ENCODE measurements at regions not wholly inside any gene's neighbourhood (a gene's known extent, or its start where the extent isn't known, plus 50 kb on each side); places are given as distances from the start of the nearest gene placed in this dataset.
A peak's percentile ranks its signal among the peaks of the same experiment; 100 is the strongest.
"Not testable (repeated sequence)": the region's sequence is repeated elsewhere in the genome, so short reads cannot be mapped to it uniquely, and the experiment has no call there.

DNA sequence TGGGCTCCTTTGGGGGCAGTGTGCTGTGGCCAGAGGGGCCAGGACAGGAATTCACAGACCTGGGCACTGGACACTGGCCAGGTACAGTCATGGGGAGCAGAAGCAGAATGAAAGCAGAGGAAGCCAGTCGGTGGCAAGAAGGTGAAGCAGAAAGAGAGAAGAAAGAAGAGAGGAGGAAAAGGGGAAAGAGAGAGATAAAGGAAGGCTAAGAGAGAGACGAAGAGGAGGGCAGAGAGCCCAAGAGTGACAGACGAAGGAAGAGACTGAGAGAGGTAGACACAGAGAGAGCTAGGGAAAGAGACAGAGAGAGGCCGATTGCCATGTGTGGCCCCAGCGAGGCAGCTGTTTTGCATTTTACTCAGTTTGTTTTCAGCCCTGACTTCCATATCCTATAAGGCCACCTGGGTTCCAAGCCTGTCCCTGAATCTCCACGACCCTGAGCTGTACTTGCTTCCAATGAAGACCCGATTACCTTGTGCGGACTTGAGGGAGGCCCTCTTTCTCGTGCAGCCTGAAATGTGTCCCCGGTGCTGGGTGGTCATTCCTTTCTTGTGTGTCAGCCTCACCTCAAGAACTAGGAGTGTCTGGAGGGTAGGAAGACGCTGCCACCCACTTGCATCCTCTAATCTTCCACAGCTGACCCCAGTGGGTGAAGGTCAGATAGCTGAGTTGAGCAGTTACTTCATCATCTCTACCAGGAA lies 73.9 kb downstream of the LSM3 start:
- no peak for DNase-seq

DNA sequence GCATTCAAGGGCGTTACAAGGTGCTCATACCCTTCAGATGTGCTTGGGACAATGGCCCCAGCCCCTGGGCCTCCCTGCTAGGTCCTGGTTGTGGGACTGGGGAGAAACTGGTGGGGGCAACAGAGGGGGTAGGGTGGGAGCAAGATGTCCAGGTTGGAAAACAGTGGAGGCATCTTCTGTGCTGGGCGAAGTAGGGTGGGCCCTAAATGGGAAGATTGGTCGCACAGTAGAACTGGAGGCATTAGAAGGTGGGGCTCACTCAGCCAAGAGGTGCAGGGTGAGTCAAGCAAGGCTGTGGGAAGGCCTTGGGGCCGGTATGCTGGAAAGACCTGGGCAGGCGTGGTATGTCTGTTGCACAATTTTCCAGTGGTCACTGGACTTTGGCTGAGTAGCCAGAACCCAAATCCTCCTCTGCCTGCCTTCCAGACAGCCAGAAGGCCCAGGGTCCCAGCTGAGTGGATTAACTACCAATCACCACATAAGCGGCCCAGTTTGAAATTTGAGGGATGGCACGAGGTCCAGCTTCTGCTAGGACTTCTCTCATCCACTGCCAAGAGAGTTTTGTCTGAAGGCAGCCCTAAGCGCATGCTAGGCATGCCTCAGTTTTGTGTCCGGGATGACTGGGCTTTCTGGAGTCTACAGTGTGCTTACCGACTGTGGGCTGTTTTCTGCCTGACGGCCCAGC lies 74.5 kb downstream of the LSM3 start:
- DNase-seq = no peak

DNA sequence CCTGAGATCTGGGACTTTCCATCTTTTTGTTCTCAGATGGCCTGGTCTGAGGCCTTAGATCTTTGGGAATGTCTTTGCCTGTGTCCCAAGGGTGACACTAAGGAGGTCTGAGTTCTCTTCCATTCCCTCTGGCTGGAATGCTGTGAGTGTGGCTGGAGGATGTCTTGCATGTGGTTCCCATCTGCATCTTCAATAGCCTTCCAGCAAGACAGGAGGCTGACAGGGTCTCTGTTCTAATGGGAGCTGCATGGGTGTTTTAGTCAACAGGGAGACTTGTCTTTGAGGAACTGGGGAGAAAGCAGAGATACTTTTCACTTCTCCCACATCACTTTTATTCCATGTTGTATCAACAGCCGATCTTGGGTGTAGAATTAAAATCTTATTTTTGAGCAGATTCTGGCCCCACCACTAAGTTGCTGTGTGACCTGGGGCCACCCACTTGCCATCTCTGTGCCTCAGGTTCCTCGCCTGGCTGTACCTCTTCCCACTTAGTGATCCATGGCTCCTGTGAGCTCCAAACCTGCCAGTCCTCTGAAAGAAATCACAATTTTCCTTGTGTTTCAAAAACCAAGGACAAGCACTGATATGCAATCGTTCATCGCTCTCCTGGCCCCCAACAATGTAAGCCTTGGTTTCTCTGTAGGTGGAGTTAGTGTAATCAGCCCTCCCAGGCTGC lies 75.2 kb downstream of the LSM3 start:
- no peak for DNase-seq

DNA sequence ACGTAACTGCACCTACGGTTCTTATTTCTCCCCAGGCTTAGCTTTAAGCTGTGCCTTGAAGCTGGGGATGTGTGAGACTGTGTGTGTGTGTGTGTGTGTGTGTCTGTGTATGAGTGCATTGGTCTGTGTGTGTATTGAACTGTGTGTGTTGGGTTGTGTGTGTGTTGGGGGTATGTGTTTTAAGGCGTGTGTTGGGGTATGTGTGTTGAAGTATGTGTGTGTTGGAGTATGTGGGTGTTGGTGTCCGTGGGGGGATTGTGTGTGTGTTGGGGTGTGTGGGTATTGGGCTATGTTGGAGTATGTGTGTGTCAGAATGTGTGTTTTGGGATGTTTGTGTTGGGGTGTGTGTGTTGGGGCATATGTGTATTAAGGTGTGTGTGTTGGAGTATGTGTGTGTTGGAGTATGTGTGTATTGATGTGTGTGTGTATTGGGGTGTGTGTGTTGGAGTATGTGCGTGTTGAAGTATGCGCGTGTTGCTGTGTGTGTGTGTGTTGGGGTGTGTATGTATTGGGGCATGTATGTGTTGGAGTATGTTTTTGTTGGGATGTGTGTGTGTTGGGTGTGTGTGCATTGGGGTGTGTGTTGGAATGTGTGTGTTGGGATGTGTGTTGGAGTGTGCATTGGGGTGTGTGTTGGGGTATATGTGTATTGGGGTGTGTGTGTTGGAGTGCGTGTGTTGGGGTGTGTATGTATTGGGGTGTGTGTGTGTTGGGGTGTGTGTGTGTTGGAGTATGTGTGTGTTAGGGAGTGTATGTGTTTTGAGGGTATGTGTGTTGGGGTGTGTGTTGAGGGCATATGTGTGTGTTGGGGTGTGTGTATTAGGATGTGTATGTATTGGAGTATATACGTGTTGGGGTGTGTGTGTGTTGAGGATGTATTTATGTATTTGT lies 76.4 kb downstream of the LSM3 start:
- no peak for DNase-seq

DNA sequence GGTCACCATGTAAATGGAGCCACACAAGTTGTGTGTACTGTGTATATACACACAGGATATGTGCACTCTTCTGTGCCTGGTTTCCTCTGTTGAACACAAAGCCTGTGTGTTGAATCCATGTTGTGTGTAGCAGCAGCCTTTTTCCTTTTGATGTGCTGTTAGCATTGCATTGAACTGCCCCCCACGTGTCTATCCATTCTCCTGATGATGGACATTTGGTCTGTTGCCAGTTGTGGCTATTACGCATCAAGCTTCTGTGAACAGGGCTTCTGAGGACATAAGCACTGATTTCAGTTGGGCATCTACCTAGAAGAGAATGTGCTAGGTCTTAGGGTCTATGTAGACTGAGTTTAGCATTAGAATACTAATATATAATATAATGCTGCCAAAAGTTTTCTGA lies 77.4 kb downstream of the LSM3 start:
- no peak for DNase-seq

DNA sequence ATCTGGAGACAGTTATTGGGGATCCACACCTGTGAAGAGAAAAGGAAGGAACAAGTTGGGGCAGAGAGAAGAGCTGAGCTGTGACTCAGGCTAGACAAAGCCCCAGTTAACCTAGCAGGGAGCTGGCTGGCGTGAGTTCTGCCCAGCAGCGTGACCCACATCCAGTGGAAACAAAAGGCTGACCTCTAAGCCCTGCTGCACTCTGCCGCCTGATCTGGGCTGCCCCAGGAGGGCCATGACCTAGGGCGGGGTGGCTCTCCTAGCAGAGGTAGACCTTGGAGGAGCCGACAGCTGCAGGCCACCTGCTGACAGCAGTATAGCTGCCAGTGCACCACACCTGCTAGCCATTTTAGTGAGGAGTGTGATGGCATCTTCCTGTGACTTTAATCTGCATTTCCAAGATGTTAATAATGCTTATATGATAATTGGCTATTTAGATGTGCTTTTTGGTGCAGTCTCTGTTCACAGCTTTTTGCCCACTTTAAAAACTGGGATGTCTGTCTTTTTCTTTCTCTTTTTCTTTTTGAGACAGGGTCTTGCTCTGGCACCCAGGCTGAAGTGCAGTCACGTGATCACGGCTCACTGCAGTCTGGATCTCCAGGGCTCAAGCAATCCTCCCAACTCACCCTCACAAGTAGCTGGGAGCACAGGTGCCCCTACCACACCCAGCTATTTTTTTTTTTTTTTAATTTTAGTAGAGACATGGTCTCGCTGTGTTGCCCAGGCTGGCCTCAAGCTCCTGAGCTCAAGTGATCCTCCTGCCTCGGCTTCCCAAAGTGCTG lies 78.1 kb downstream of the LSM3 start:
- no peak for DNase-seq

DNA sequence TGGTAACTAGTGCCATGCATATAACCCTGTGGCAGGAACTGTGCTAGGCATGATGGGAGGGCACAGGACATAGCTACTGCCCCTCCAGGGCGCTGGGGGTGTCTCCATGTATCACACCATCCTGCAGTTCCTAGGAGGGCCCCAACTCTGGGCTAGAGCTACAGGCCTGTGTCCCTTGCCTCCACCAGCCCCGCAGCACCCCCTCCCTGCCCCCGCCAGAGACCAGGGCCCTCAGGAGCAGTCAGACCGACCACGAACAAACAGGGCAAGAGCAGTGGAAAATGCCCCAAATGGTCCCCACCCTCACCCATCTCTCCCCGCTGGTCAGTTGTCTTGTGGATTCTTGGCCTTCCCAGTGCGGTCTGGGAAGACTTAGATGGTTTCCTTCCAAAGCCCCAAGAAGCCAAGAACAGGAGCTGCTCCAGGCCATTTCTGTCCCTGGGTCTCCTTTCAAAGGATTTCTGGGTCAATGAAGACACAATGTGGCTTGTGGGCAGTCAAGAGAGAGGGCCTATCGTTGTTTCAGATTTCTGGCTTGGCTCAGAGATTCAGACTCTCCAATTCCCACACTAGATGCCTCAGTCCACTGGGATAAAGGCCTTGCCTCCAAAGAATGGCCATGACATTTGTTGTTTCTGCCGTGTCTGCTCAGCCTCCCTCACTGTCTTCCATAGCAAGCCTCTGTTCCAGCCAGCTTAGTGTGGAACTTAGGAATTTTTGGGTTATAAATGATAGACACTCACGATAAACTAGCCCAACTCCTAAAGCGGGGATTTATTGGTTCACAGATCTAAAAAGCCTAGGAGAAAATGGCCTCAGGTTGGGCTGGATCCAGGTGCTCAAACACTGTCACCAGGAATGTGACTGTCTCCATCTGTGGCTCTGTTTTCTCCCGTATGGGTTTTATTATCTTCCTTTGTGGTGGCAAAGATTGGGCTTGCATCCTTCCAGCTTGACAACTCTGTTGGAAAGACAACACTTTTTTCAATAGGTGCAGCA lies 80.6 kb downstream of the LSM3 start:
- no peak for DNase-seq

DNA sequence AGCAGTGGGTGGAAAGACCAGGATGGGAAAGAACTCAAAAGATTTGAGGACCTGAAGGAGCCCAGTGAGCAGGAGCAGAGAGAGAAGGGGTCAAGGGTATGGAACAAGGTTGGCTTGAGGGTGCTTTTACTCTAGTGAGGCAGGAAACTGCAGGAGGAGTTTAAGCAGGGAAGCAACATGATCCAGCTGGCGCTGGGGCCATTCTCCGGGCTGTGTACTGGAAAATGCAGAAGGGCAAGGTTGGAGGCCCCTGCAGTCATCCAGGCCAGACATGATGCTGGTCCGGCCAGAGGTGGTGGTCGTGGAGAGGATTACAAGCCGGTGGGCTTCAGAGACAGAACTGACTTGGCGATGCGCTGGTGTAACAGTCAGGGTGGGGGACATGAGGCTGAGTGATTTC lies 81.8 kb downstream of the LSM3 start:
- DNase-seq = no peak

DNA sequence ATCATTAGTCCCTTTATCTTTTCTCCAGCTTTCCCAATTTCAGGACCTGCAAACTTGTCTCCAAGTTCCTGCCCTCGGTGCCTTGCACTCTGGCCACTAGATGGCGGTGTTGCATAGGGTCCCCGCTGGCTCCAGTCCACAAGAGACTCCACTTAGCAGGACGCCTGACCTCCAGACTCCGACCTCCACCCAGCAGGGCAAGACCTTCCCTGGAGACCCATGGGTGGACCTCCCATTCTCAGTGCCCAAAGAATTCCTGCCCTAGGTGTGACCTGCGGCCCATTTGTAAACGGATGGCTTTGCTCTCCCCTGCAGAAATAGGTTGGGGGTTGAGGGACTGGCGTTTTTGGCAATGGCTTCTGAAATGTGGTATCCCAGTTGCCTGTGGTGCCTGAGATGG lies 82.6 kb downstream of the LSM3 start:
- peak; percentile 75 for DNase-seq

DNA sequence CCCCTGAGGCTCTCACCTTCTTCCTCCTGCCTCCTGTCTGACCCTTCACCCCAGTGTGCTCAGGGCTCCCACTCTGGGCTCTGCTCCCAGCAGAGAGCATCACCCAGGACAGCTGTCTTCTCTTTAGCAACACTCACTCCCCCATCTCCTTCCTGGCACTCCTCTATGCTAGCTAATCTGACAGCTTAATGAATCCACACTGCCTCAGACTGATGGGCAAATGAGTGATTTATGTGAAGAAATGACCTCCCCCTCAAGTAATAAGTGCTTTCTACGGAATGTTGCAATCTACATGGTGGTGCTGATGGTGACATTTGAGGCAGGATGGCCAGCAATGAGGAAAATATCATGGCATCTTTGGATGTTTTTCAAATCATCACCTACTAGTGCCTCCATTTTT lies 83.6 kb downstream of the LSM3 start:
- DNase-seq = no peak

DNA sequence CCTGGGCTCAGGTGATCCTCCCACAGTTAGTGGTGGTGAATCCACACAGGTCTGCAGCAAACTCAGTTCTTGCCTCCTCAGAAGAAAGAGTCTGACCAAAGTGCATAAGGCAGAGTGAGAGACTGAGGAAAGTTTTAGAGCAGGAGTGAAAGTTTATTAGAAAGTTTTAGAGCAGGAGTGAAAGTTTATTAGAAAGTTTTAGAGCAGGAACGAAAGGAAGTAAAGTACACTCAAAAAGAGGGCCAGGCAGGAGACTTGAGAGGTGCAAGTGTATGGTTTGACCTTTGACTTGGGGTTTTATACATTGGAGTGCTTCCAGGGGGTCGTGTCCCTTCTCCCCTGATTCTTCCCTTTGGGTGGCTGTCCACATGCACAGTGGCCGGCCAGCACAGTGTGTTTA lies 84.2 kb downstream of the LSM3 start:
- DNase-seq = no peak

DNA sequence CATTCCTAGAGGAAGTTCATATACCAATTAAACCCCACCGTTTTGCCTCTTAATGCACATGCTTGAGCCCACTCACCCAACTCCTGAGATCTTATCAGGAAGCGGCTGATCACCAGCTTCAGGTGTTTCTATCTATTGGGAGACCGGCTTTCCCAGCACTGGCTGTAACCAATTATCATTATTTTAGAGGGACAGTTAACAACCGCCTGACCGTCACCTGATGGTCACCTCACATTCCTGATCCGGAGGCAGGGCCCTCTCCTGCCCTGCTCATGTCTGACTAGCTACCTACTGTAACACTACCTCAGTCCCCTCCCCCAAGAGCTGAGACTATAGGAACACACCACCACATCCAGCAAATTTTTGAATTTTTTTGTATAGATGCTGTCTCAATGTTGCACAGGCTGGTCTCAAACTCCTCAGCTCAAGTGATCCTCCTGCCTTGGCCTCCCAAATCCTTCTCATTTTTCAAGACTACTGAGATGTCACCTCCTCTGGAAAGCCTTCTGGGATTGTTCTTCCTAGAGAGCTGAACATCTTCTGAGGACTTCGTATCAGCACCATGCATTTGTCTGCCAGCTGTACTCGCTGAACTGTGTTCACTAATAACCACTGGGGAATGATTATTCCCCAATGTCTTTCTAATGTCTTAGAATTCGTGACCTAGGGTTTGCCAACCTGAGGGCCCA lies 84.8 kb downstream of the LSM3 start:
- no peak for DNase-seq

DNA sequence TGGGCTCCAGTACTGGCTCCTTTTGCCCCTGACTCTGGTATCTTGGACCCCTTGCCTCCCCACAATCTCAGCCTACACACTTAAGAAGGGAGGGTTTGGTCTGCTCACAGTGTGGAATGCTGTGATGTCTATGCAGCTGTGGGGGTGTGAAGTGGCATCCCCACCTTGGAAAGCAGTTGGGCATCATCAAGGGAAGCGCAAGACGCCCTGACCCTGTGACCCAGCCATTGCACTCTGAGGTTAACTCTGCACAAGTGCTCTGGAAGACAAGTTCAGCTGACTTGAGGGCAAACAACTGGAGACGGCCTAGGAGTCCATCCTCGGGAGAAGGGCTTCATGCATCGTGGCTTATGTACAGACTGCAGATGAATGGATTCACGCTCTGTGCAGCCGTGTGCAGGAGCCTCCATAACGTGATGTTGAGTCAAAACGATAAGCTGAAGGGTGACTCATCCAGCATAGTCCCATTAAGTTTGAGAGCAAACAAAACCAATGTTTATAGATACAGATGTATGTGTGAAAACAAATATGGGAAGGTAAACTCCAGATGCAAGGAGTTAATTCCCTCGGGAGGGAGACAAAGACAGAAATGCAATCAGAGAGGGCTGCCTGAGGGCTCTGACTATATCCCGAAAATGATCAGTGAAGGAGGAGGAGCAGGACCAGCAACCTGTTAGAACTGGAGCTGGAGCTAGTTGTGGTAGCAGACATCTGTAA lies 86.8 kb downstream of the LSM3 start:
- DNase-seq = no peak

DNA sequence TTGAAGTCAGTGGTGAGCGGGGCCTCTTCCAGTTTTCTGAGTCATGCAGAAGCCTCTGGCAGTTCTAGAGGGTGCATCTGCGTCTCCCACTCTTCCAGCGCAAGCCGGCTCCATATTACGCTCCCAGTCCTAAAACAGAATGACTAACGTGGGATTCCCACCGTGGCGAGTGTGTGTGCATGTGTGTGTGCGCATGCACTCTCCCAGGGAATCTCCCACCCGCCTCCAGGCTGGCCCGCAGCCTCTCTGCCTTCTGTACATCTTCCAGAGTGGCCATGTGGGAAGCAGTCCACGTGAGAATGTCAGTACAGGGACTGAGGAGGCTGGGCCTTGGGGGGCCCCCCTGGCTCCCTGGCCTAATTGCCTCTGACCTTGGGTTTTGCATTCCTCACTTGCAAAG lies 87.7 kb downstream of the LSM3 start:
- DNase-seq = no peak

DNA sequence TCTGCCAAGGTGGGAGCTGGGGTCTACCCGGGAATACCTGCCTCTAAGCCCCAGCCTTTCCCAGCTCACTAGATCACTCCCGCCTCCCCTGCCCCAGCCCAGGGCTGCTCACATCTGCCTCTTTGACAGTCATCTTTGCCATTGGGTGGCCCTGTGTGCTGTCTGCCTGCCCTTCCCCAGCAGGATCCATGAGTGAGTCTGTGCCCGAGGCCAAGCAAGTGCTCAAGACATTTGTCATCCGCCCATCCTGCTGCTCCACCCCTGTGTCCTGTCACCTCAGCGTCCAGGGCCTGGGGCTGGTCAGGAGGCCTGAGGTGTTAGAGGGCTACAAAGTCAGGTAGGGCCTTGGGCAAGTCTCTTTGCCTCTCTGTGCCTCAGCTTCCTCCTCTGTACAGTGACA lies 89.4 kb downstream of the LSM3 start:
- DNase-seq = no peak

DNA sequence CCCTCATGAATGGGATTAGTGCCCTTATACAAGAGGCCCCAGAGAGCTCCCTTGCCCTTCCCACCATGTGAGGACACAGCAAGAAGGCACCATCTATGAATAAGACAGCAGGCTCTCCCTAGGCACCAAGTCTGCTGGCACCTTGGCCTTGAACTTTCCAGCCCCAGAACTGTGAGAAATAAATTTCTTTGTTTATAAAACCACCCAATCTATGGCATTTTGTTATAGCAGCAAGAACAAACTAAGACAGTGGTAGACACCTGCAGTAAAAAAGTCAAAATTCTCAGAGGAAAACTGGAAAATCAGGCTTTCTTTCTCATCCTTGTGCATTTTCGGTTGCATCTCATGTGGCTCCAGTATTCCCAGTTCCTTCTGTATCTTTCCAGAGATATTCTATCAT lies 90.3 kb downstream of the LSM3 start:
- DNase-seq = no peak

DNA sequence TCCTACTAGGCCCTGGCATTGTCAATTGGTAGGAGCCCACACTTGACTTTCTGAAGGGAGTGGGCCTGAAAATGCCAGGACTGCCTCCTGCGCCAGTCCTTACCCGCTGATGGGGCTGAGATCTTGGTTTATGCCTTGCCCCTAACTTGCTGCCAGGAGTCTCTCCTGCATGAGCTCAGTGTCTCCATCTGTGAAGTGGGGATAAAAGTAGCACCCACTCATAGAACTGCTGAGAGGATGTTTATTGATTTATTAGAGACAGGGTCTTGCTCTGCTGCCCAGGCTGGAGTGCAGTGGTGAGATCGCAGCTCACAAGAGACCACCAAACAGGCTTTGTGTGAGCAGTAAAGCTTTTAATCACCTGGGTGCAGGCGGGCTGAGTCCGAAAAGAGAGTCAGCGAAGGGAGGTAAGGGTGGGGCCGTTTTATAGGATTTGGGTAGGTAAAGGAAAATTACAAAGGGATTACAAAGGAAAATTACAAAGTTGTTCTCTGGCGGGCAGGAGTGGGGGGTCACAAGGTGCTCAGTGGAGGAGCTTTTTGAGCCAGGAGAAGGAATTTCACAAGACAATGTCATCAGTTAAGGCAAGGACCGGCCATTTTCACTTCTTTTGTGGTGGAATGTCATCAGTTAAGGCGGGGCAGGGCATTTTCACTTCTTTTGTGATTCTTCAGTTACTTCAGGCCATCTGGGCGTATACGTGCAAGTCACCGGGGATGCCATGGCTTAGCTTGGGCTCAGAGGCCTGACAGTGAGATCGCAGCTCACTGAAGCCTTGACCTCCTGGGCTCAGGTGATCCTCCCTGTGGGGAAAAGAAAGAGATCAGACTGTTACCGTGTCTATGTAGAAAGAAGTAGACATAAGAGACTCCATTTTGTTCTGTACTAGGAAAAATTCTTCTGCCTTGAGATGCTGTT lies 93.7 kb downstream of the LSM3 start:
- not testable (repeated sequence) for DNase-seq

DNA sequence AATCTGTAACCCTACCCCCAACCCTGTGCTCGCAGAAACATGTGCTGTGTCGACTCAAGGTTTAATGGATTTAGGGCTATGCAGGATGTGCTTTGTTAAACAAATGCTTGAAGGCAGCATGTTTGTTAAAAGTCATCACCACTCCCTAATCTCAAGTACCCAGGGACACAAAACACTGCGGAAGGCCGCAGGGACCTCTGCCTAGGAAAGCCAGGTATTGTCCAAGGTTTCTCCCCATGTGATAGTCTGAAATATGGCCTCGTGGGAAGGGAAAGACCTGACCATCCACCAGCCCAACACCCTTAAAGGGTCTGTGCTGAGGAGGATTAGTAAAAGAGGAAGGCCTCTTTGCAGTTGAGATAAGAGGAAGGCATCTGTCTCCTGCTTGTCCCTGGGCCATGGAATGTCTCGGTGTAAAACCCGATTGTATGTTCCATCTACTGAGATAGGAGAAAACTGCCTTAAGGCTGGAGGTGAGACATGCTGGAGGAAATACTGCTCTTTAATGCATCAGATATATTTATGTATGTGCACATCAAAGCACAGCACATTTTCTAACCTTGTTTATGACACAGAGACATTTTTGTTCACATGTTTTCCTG lies 94.4 kb downstream of the LSM3 start:
- DNase-seq = not testable (repeated sequence)

Data from hematopoietic multipotent progenitor cell treated with erythropoietin and hydrocortisone succinate and interleukin-3 and kit ligand, for 8 days (in vitro differentiated cells).